ENCODE measurements at regions not wholly inside any gene's neighbourhood (a gene's known extent, or its start where the extent isn't known, plus 50 kb on each side); places are given as distances from the start of the nearest gene placed in this dataset.

- H3K4me3 Mint-ChIP-seq: no peak overlapping the region
- no peaks in the 10 kb centered on the region for H3K36me3 Mint-ChIP-seq (ENCODE audit: low read depth)
Measured at GRCh38 chr4:124540014-124540413, 172.5 kb downstream of the ANKRD50 start.

DNA sequence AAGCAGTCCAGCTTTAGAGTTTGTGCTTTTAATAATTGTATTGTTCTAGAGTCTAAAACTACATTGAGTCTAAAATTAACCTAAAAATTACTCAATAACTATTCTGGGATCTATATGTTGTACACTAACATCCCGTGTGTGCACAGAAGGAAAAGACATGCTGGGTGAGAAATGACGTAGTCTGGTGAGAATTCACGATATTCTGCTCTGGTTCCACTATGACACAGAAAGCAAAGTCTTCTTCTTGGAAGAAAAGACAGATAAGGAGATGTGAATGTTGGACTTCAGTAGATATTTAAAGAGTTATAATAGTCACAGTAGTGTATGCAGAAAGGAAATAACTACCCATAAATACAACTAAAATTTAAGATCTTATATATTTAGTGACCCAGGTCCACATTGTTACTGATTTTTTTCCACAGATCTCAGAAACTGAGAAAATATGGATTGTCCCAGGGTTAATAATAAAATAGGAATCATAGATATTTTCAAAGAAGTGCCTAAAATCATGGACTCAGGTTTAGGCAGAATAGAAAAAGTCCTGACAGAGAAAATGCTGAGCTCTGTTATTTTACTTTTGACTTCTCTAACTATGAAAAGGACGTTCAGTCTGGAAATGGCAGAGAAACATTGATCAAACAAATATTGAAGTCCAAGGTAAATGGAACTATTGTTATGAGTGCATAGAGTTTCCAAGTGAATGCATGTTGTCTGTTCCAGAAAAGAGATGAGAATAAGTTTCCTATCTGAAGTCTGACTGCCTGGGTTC is 170.7 kb downstream of the ANKRD50 start:
- no peak for TF ChIP-seq CTCF (IDR thresholded peaks at IDR 0.05)
- no peaks in the 10 kb centered on the region for H3K9me3 Mint-ChIP-seq
- H3K4me3 Mint-ChIP-seq: no peak overlapping the region
- H3K27ac Mint-ChIP-seq: no peak overlapping the region
- DNase-seq: no peak
- H3K27me3 Mint-ChIP-seq (ENCODE audit: insufficient read depth): no peaks in the 10 kb centered on the region
- H3K36me3 Mint-ChIP-seq (ENCODE audit: low read depth): no peaks in the 10 kb centered on the region
- no peaks in the 10 kb centered on the region for H3K4me1 Mint-ChIP-seq (ENCODE audit: low read depth)

More at GRCh38 chr4:124540014-124540413, 172.5 kb downstream of the ANKRD50 start:
- Mint-ChIP-seq H3K27me3 (ENCODE audit: insufficient read depth) (no peaks in the 10 kb centered on the region), H3K9me3 (no peaks in the 10 kb centered on the region), H3K4me1 (ENCODE audit: low read depth) (no peaks in the 10 kb centered on the region), H3K27ac (no peak overlapping the region)
- no peak for TF ChIP-seq CTCF (IDR thresholded peaks at IDR 0.05)
- DNase-seq: no peak

GRCh38 chr4:124555959-124556358 is 156.6 kb downstream of the ANKRD50 start:
- TF ChIP-seq CTCF (IDR thresholded peaks at IDR 0.05): no peak
- no peak overlapping the region for H3K4me3 Mint-ChIP-seq
- H3K4me1 Mint-ChIP-seq (ENCODE audit: low read depth): no peaks in the 10 kb centered on the region
- H3K9me3 Mint-ChIP-seq: no peaks in the 10 kb centered on the region
- no peak overlapping the region for H3K27ac Mint-ChIP-seq
- no peak for DNase-seq
- H3K36me3 Mint-ChIP-seq (ENCODE audit: low read depth): no peaks in the 10 kb centered on the region
- no peaks in the 10 kb centered on the region for H3K27me3 Mint-ChIP-seq (ENCODE audit: insufficient read depth)

DNA sequence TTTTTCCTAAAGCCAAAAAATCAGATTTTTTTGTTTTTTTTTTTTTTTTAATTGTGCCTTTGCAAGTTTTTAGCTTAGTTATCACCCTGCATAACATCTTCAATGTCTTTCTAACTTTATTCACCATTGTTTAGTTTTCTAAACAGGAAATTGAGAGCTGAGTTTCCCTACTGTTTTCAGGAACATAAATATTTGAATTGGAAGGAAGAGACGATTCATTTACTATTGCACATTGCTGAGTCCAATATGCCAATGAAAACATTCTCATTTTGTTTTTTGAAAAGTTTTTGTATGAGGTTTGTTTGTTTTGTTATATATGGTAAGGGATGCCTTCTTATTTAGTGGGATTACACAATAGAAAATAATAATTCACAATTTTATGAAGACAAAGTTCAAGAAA is 148.4 kb downstream of the ANKRD50 start:
- DNase-seq: no peak
- H3K9me3 Mint-ChIP-seq: no peaks in the 10 kb centered on the region
- TF ChIP-seq CTCF (IDR thresholded peaks at IDR 0.05): no peak
- no peaks in the 10 kb centered on the region; the same call in none of the 2 replicates for H3K27me3 Mint-ChIP-seq (ENCODE audit: insufficient read depth)
- H3K4me3 Mint-ChIP-seq: no peak overlapping the region
- no peak overlapping the region for H3K27ac Mint-ChIP-seq
- H3K36me3 Mint-ChIP-seq (ENCODE audit: low read depth): no peaks in the 10 kb centered on the region
- no peaks in the 10 kb centered on the region for H3K4me1 Mint-ChIP-seq (ENCODE audit: low read depth)

- no peak for TF ChIP-seq CTCF (IDR thresholded peaks at IDR 0.05)
- no peaks in the 10 kb centered on the region for H3K9me3 Mint-ChIP-seq
- no peak for DNase-seq
- H3K27ac Mint-ChIP-seq: no peak overlapping the region
- no peaks in the 10 kb centered on the region for H3K4me1 Mint-ChIP-seq (ENCODE audit: low read depth)
- no peaks in the 10 kb centered on the region for H3K36me3 Mint-ChIP-seq (ENCODE audit: low read depth)
- H3K4me3 Mint-ChIP-seq: no peak overlapping the region
- no peaks in the 10 kb centered on the region; the same call in none of the 2 replicates for H3K27me3 Mint-ChIP-seq (ENCODE audit: insufficient read depth)
Measured at GRCh38 chr4:124565371-124565770, 147.2 kb downstream of the ANKRD50 start.
